Neural progenitor cell (in vitro differentiated cells): ENCODE measurements at regions not wholly inside any gene's neighbourhood (a gene's known extent, or its start where the extent isn't known, plus 50 kb on each side); places are given as distances from the start of the nearest gene placed in this dataset.

Source experiments
- DNase-seq: peaks from one replicate; pipeline ENCODE4 v3.0.0-alpha.2; 2016; ENCODE audit warnings: low spot score
- H2AFZ ChIP-seq: fragments of 200-600 bp; sonication (generic); replicated peaks from 2 replicates; pipeline ENCODE4 v1.6.1; 2016; ENCODE audit warnings: antibody characterized with exemption
- H3F3A ChIP-seq: fragments of 200-600 bp; sonication (generic); 2 replicates; pipeline ENCODE4 v1.6.1; 2016; ENCODE audit warnings: antibody characterized with exemption, low read depth
- H3K27ac ChIP-seq: fragments of 200-600 bp; sonication (generic); 2 replicates; pipeline ENCODE4 v1.5.1; 2016; ENCODE audit warnings: mild to moderate bottlenecking
- H3K27me3 ChIP-seq: fragments of 200-600 bp; sonication (generic); 2 replicates; pipeline ENCODE4 v1.6.1; 2016; ENCODE audit warnings: mild to moderate bottlenecking, moderate library complexity
- H3K36me3 ChIP-seq: fragments of 200-600 bp; sonication (generic); 2 replicates; pipeline ENCODE4 v1.5.1; 2016
- H3K4me1 ChIP-seq: fragments of 200-600 bp; sonication (generic); 2 replicates; pipeline ENCODE4 v1.6.1; 2016; ENCODE audit warnings: mixed run types
- H3K4me2 ChIP-seq: fragments of 200-600 bp; sonication (generic); 2 replicates; pipeline ENCODE4 v1.6.1; 2016
- H3K4me3 ChIP-seq: fragments of 200-600 bp; sonication (generic); 2 replicates; pipeline ENCODE4 v1.5.1; 2016
- H3K79me2 ChIP-seq: fragments of 200-600 bp; sonication (generic); 2 replicates; pipeline ENCODE4 v1.6.1; 2016; ENCODE audit warnings: low read depth
- H3K9ac ChIP-seq: fragments of 200-600 bp; sonication (generic); 2 replicates; pipeline ENCODE4 v1.6.1; 2016
- H3K9me3 ChIP-seq: fragments of 200-600 bp; sonication (generic); 2 replicates; pipeline ENCODE4 v1.5.1; 2016; ENCODE audit warnings: low read depth
- H4K20me1 ChIP-seq: fragments of 200-600 bp; sonication (generic); 2 replicates; pipeline ENCODE4 v1.6.1; 2016; ENCODE audit warnings: low read depth
- H3K27ac Mint-ChIP-seq: 3 replicates; pipeline ENCODE4 v1.8.0; 2021; ENCODE audit warnings: mixed read lengths
- H3K27me3 Mint-ChIP-seq: 2 replicates; pipeline ENCODE4 v1.8.0; 2022; ENCODE audit warnings: low read depth, mild to moderate bottlenecking, inconsistent platforms, moderate library complexity, mixed read lengths; ENCODE audit not compliant: insufficient read depth
- H3K36me3 Mint-ChIP-seq: 3 replicates; pipeline ENCODE4 v1.8.0; 2021; ENCODE audit warnings: mixed read lengths
- H3K4me1 Mint-ChIP-seq: 3 replicates; pipeline ENCODE4 v1.8.0; 2021; ENCODE audit warnings: mixed read lengths
- H3K4me3 Mint-ChIP-seq: 3 replicates; pipeline ENCODE4 v1.8.0; 2021; ENCODE audit warnings: mild to moderate bottlenecking, moderate library complexity, mixed read lengths
- H3K9me3 Mint-ChIP-seq: 3 replicates; pipeline ENCODE4 v1.8.0; 2020; ENCODE audit warnings: mixed read lengths
- CTCF ChIP-seq: fragments of 200-600 bp; sonication (generic); IDR thresholded peaks from 2 replicates; pipeline ENCODE4 v1.5.1; 2017; ENCODE audit warnings: antibody characterized with exemption, mild to moderate bottlenecking
- EZH2 ChIP-seq: fragments of 200-600 bp; sonication (generic); IDR thresholded peaks from 2 replicates; pipeline ENCODE4 v1.6.1; 2017; ENCODE audit warnings: antibody characterized with exemption, mild to moderate bottlenecking, moderate library complexity
- EZH2phosphoT487 ChIP-seq: fragments of 200-600 bp; sonication (generic); IDR thresholded peaks from 2 replicates; pipeline ENCODE4 v1.6.1; 2017; ENCODE audit warnings: antibody characterized with exemption

- H3K4me2 ChIP-seq = no peak overlapping the region
- H3K27me3 Mint-ChIP-seq = peaks cover 10% of the 10 kb centered on the region
- TF ChIP-seq EZH2 = no peak
- TF ChIP-seq EZH2phosphoT487 = no peak
- no peaks in the 10 kb centered on the region for H3F3A ChIP-seq
- peaks cover 19% of the 10 kb centered on the region for H3K4me1 Mint-ChIP-seq
- no peaks in the 10 kb centered on the region for H3K36me3 ChIP-seq
- H3K9ac ChIP-seq = no peak overlapping the region
- no peaks in the 10 kb centered on the region for H4K20me1 ChIP-seq
- H3K4me3 Mint-ChIP-seq = no peak overlapping the region
- no peaks in the 10 kb centered on the region for H3K9me3 ChIP-seq
- no peak for DNase-seq
- no peaks in the 10 kb centered on the region for H3K4me1 ChIP-seq
- no peaks in the 10 kb centered on the region for H3K79me2 ChIP-seq
- no peak overlapping the region for H3K4me3 ChIP-seq
- no peak overlapping the region for H3K27ac Mint-ChIP-seq
- no peaks in the 10 kb centered on the region for H3K36me3 Mint-ChIP-seq
- H3K27ac ChIP-seq = no peak overlapping the region
- H3K9me3 Mint-ChIP-seq = peaks cover 22% of the 10 kb centered on the region
- H3K27me3 ChIP-seq = no peaks in the 10 kb centered on the region
- H2AFZ ChIP-seq = no peak overlapping the region
Measured at GRCh38 chr5:3059488-3059887, 308.0 kb upstream of the IRX2 start.

- Mint-ChIP-seq H3K27me3 (peaks cover 11% of the 10 kb centered on the region), H3K4me1 (peaks cover 19% of the 10 kb centered on the region), H3K9me3 (peaks cover 22% of the 10 kb centered on the region), H3K36me3 (no peaks in the 10 kb centered on the region), H3K4me3 (no peak overlapping the region), H3K27ac (no peak overlapping the region)
- no peaks in the 10 kb centered on the region for H3F3A ChIP-seq
- H3K27me3 ChIP-seq = no peaks in the 10 kb centered on the region
- H3K27ac ChIP-seq = no peak overlapping the region
- H2AFZ ChIP-seq = no peak overlapping the region
- H3K4me3 ChIP-seq = no peak overlapping the region
- no peaks in the 10 kb centered on the region for H3K79me2 ChIP-seq
- no peaks in the 10 kb centered on the region for H3K36me3 ChIP-seq
- no peak for TF ChIP-seq EZH2
- no peak for TF ChIP-seq CTCF
- no peak for TF ChIP-seq EZH2phosphoT487
- no peaks in the 10 kb centered on the region for H3K9me3 ChIP-seq
- no peaks in the 10 kb centered on the region for H3K4me1 ChIP-seq
- no peak for DNase-seq
- H4K20me1 ChIP-seq = no peaks in the 10 kb centered on the region
- H3K4me2 ChIP-seq = no peak overlapping the region
- H3K9ac ChIP-seq = no peak overlapping the region
Measured at GRCh38 chr5:3058942-3059341, 307.5 kb upstream of the IRX2 start.

DNA sequence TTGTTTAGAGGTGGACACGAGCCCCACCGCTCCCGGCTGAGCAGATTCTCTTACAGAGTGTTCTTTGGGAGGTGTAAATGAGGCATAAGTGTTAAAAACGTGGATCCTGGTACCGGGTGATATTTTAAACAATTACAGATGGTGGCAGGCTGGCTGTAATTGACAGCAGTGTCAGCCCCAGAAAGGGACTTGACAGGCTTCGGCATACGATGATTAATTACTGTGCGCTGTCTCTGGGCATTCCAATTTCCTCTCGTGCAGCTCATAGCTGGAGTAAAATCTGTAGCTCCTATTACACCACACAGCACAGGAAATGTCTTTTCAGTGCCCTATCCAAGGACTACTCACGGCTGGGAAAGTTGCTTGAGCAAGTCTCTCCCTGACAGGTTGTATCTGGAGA lies 305.4 kb upstream of the IRX2 start:
- no peaks in the 10 kb centered on the region for H3K27me3 ChIP-seq
- no peak overlapping the region for H3K27ac ChIP-seq

More for the DNA sequence above, 305.4 kb upstream of the IRX2 start:
- no peaks in the 10 kb centered on the region for H3K36me3 Mint-ChIP-seq
- H3K9me3 Mint-ChIP-seq = peaks cover 19% of the 10 kb centered on the region
- Histone ChIP-seq H3F3A (no peaks in the 10 kb centered on the region), H3K4me2 (no peak overlapping the region), H3K9me3 (no peaks in the 10 kb centered on the region), H3K79me2 (no peaks in the 10 kb centered on the region), H2AFZ (no peak overlapping the region), H3K4me3 (no peak overlapping the region), H3K9ac (no peak overlapping the region), H3K4me1 (no peaks in the 10 kb centered on the region), H4K20me1 (no peaks in the 10 kb centered on the region), H3K36me3 (no peaks in the 10 kb centered on the region)
- H3K27ac Mint-ChIP-seq = no peak overlapping the region
- no peak for TF ChIP-seq EZH2
- TF ChIP-seq EZH2phosphoT487 = no peak
- TF ChIP-seq CTCF = no peak
- peaks cover 15% of the 10 kb centered on the region for H3K27me3 Mint-ChIP-seq
- DNase-seq = no peak
- H3K4me3 Mint-ChIP-seq = no peak overlapping the region
- H3K4me1 Mint-ChIP-seq = peaks cover 19% of the 10 kb centered on the region
